SU-DHL-6 (cell line): ENCODE measurements at regions not wholly inside any gene's neighbourhood (a gene's known extent, or its start where the extent isn't known, plus 50 kb on each side); places are given as distances from the start of the nearest gene placed in this dataset.

Experiments
- CTCF ChIP-seq: fragments of 200-600 bp; sonication (generic); IDR thresholded peaks from one replicate; pipeline ENCODE4 v1.5.1; 2017; ENCODE audit warnings: antibody characterized with exemption, mild to moderate bottlenecking, low read length, moderate library complexity; ENCODE audit not compliant: insufficient read depth, poor library complexity, severe bottlenecking
- EZH2phosphoT487 ChIP-seq: fragments of 200-600 bp; sonication (generic), shearing (Covaris generic); conservative IDR thresholded peaks from 2 replicates; pipeline ENCODE4 v1.6.1; 2018; ENCODE audit warnings: mild to moderate bottlenecking, antibody characterized with exemption, low read length, moderate library complexity, mixed read lengths

- TF ChIP-seq CTCF = no peak
- no peak for TF ChIP-seq EZH2phosphoT487
These were observed 97.7 kb upstream of the RBPJ start for GRCh38 chr4:26223155-26223554.
